HG03575 (cell line): ENCODE measurements at regions not wholly inside any gene's neighbourhood (a gene's known extent, or its start where the extent isn't known, plus 50 kb on each side); places are given as distances from the start of the nearest gene placed in this dataset.

Experiments
- ATAC-seq: cut with Tn5 transposase; IDR thresholded peaks from one replicate; pipeline ENCODE4 v1.9.1; 2021; ENCODE audit not compliant: unreplicated experiment, insufficient number of reproducible peaks, low FRiP score; ENCODE audit errors: extremely low read depth

- no peak for ATAC-seq
Observed at GRCh38 chr6:159494586-159494972, 198.5 kb downstream of the SOD2 start.

GRCh38 chr6:159493898-159494585 lies 199.0 kb downstream of the SOD2 start:
- no peak for ATAC-seq

- ATAC-seq: no peak
Observed at GRCh38 chr6:159493231-159493897, 199.7 kb downstream of the SOD2 start.

GRCh38 chr6:159490298-159490937 lies 202.6 kb downstream of the SOD2 start:
- no peak for ATAC-seq

GRCh38 chr6:159487636-159488035 lies 205.4 kb downstream of the SOD2 start:
- no peak for ATAC-seq

GRCh38 chr6:159483259-159483658 lies 209.8 kb downstream of the SOD2 start:
- ATAC-seq: no peak

- ATAC-seq: no peak
Observed at GRCh38 chr6:159481897-159482296, 211.1 kb downstream of the SOD2 start.

GRCh38 chr6:159480471-159480870 lies 212.6 kb downstream of the SOD2 start:
- no peak for ATAC-seq

- no peak for ATAC-seq
Observed at GRCh38 chr6:159479146-159479545, 213.9 kb downstream of the SOD2 start.

- no peak for ATAC-seq
Observed at GRCh38 chr6:159473475-159474263, 219.4 kb downstream of the SOD2 start.

GRCh38 chr6:159470397-159470796 lies 222.6 kb downstream of the SOD2 start:
- no peak for ATAC-seq

GRCh38 chr6:159469443-159469842 lies 223.6 kb downstream of the SOD2 start:
- no peak for ATAC-seq

- no peak for ATAC-seq
Observed at GRCh38 chr6:159468994-159469393, 224.0 kb downstream of the SOD2 start.

- ATAC-seq: peak; percentile 71
Observed at GRCh38 chr6:159467473-159468041, 225.5 kb downstream of the SOD2 start.

GRCh38 chr6:159466926-159467325 lies 226.1 kb downstream of the SOD2 start:
- ATAC-seq: no peak

GRCh38 chr6:159464816-159465215 lies 228.2 kb downstream of the SOD2 start:
- no peak for ATAC-seq

- no peak for ATAC-seq
Observed at GRCh38 chr6:159463119-159463829, 229.8 kb downstream of the SOD2 start.

GRCh38 chr6:159462431-159462830 lies 230.6 kb downstream of the SOD2 start:
- ATAC-seq: no peak

GRCh38 chr6:159461998-159462397 lies 231.0 kb downstream of the SOD2 start:
- peak; percentile 79 for ATAC-seq
